Islet of Langerhans (tissue), 1 donor: ENCODE measurements at regions not wholly inside any gene's neighbourhood (a gene's known extent, or its start where the extent isn't known, plus 50 kb on each side); places are given as distances from the start of the nearest gene placed in this dataset.
"Not testable (repeated sequence)": the region's sequence is repeated elsewhere in the genome, so short reads cannot be mapped to it uniquely, and the experiment has no call there.

ENCODE experiments used
- FAIRE-seq: peaks from one replicate; lab custom pipeline; 2011; peaks lifted over from hg19 to GRCh38; lab: Jason Lieb, UNC

- FAIRE-seq, result not testable (repeated sequence)
Observed at GRCh38 chr17:72472853-72473390, 352.1 kb downstream of the SOX9 start.

DNA sequence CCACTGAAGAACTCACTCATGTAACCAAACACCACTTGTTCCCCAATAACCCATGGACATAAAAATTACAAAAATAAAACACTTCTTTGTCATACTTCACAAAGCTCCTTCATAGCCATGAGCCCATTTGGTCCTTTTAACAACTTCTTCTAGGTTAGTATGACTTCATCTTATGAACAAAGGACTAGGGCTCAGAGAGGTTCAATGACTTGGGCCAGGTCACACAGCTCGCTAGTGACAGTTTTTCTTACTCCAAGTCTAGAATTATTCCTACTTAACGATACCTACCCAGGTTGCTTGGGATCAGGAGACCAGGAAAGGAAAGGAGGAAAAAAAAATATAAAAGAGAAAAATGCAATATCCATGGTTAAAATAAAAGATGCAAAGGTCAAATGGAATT is 353.4 kb downstream of the SOX9 start:
- FAIRE-seq, result no peak

- FAIRE-seq, result no peak
Observed at GRCh38 chr17:72474719-72475477, 354.1 kb downstream of the SOX9 start.

- FAIRE-seq, result no peak
Observed at GRCh38 chr17:72476134-72476533, 355.3 kb downstream of the SOX9 start.

- FAIRE-seq, result no peak
Observed at GRCh38 chr17:72476575-72476986, 355.8 kb downstream of the SOX9 start.

DNA sequence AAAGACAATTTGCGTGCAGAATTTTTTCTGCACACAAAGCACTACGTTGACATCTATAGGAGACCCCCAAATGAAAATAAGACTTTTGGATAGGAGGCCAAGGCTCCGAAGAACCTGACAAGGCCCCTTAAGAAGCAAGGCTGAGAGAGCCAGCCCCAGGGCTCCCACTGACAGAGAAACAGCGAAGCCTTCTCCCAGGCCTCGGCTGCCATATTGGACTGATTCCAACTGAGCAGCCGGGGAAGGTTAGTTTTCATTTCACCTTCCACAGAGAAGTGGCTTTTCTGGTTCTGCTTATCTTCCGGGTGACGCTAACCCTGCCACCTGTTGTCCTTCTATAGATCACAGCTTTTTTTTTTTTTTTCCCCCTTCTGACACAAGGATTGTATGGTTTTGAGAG is 356.7 kb downstream of the SOX9 start:
- FAIRE-seq, result no peak

- FAIRE-seq, result no peak
Observed at GRCh38 chr17:72479113-72479512, 358.3 kb downstream of the SOX9 start.

DNA sequence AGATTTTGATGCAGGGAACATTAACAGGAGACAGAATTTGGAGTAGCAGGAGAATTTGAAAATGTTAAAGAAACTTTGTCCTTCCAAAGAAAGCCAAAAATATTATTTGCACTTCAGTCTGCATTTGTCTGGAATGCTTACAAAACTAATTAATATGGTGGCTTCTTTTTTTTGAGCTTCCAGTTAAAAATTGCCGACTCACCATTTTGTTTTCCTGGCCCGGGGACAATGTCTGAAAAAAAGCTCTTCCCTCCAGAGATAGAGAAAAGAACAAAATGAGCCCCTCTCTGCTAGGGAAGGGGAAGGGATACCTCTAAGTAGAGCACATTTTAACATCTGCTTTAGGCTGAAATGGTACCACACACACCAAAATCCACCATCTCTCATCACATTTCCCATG is 360.8 kb downstream of the SOX9 start:
- FAIRE-seq, result no peak

DNA sequence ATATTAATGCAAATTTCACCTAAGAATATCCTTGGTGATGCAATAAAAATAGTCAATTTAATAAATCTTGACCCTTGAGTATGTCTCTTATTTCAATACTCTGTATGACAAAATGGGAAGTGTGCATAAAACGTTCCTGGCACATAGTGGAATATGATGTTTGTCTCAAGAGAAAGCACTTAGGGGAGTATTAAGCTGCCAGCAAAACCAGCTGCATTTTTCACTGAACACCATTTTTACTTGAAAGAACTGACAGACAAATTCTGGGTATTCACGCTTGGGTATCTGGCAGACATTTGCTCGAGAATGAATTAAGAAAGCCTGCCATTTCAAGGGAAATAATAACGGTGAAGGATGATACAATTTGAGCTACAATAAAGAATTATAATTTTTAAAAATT is 364.8 kb downstream of the SOX9 start:
- FAIRE-seq, result no peak

DNA sequence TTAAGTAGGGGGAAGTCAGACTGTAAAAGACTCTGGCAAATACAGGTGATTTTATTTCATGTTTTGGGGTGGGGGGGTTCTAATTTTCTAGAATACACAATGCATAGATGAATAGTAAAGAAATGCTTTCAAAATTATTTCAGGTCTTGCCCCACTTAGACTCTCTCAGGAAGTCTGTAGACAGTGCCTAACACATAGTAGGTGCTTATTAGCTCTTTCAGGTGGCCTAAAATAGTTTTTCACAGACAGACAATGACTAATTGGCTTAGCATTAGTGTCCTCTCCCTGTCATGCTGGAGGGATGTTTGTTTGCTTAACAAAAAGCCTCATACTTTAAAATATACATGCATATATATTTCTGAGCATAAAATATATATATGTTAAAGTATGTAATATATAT is 366.0 kb downstream of the SOX9 start:
- FAIRE-seq, result no peak

DNA sequence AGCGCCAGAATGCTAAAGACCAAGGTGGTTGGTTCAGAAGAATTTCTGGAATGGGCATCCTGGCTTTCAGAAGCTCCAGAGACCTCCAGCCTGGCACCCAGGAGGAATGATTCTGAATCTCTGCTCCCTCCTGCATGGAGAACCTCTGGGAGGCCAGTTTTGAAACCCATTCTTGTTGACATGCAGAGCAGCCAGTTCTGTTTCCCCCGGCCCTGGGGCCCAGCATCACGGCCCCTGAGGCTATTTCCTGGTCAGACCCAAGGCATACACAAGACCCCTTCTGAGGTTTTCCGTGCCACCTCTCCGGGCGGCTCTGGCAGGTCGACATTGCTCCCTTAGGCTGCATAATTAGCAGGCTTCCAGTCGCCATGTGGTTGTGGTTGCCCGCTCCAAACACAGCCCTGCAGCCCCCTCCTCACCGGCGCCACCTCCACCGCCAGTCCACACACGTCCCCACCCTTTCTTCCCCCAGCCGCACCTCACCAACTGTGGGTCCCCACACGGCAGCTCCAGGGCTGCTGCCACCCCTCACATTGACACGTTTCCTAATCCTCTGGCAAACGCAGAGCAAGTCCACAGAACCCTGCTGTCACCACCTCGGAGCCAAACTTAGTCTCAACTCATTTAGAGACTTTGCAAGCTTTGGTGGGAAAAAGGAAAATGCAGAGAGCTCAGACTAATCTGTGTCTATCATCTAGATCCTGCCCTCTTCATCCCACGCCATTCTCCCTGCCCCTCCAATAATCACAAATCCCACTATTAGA is 367.1 kb downstream of the SOX9 start:
- FAIRE-seq, result no peak

DNA sequence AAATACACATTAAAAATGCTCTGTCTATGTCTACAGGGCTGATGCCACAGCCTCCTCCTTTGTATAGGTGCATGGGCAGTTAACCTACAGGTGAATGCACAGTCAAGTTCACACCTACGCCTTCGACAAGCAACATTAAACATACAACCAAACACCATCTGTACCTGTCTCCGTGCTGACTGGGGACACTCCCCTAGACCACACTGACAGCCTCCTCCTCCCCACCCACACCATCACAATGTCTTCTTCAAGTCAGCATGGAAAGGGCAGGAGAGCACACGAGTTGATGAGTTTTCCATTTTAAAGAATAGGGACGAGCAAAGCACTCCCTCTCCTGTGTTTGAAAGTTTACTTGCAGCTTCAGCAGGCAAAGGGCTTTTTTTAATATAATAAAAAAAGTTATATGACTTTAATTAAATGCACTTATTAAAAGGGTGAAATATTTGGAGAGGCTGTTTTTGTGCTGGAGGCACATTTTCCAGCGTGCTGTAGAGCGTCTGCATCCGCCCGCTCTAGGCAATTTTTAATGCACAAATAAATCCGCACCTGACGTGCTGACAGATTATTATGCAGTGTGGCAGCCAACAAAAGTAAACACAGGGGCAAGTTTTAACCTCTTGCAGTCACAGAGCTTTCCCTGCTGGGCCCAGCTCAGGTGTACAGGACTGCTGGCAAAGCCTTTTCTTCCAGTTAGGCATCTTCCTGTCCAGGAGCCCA is 367.9 kb downstream of the SOX9 start:
- FAIRE-seq, result no peak

GRCh38 chr17:72489272-72489641 is 368.4 kb downstream of the SOX9 start:
- FAIRE-seq, result no peak

DNA sequence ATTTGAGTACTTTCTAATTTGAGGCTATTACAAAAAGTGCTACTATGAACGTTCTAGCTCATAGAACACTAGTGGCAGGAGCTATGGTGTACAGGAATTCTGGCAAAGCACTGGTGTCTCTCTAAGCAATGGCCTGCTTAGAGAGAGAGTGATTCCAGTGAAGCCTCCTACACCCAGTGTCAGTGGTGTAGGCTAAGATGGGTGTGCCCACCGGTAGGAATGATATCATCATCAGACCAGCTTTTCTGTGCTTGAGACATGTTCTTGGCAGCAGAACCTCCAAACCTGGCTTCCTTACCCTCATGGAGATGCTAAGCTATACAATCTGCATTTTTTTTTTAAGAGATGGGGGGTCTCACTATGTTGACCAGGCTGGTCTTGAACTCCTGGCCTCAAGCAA is 370.3 kb downstream of the SOX9 start:
- no peak for FAIRE-seq

GRCh38 chr17:72492494-72492893 is 371.7 kb downstream of the SOX9 start:
- no peak for FAIRE-seq

DNA sequence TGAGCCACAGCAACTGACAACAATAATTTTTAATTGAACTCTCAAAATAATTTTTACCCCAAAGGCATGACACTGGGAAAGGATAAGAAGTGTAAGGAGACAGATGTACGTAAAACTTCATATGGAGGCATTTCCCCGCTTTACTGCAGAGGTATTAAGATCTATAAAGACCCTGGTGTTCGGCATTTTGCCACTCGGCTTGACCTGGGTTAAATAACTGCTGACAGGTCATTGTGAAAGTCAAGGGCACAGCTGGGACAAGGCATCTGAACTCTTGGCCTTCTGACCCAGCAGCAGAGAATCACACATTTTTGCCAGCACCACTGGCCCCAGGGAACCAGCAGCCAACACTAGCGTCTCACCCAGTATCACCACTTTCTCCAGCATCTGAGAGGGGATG is 372.1 kb downstream of the SOX9 start:
- no peak for FAIRE-seq

GRCh38 chr17:72494566-72494965 is 373.7 kb downstream of the SOX9 start:
- FAIRE-seq, result no peak

DNA sequence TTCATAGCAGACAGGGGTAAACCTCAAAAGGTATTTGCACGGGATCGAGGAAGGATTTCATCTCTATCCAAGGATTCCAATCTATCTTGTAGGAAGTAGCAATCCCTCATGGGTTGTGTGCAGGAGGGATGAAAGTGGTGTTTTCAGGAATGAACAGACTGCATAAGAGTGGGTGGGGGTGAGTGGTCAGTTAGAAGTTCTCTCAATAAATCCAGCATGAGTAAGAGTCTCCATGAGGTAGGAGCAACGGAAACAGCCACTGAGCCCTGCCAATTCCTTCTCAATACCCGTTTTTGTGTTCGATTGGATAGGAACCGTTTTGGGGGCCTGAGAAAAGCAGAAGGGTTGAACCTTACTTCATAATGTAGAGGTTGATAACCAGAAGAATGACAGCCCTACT is 375.6 kb downstream of the SOX9 start:
- no peak for FAIRE-seq

DNA sequence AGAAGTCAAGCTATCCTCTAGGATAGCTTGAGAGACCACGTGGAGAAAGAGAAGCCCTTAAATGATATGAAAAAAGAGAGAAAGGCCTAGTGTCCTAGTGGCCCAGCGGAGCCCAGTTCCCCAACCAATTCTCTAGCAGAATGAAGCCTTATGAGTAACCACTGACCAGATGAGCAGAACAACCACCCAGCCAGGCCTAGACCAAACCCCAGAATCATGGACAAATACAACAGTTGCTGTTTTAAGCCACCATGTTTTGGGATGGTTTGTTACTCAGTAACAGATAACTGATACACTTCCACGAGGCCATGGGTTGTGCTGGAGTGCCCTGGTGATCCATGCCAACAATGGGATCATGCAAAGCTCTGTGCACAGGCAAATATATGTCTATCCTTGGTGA is 377.1 kb downstream of the SOX9 start:
- no peak for FAIRE-seq

DNA sequence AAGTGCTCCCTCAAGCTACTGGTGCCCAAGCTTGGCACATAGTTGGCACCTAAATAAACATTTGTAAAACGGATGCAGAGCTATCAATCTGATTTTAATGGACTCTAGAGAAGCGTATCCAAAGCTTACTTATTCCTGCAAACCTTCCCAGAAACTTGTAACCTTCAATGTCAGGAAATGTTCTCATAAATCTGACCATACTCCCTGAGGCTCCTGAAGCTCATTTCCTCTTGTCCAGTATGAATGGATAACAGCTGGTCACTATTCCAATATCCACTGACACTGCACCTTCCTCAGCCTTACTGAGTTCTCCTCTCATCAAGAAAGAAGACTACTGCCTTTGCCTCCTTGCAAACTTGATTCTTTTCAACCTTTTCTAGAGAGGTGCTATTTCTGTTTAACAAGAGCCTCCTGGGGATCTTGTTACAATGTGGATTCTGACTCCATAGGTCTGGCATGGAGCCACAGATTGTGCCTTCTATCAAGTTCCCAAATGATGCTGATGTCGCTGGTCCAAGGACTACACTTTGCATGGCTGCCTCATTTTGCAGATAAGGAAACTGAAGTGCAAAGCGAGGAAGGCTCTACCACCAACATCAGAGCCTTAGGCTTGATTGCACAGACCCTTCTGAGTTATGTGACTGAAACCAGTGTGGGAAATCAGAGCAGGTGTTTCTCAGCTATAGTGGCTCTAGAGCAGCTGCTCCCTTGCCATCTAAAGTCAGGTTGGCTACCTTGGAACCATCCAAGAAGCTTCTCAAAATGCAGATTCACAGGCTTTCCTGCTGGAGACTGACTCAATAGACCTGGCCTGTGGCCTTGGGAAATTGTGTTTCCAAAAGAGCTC is 377.8 kb downstream of the SOX9 start:
- FAIRE-seq, result no peak

DNA sequence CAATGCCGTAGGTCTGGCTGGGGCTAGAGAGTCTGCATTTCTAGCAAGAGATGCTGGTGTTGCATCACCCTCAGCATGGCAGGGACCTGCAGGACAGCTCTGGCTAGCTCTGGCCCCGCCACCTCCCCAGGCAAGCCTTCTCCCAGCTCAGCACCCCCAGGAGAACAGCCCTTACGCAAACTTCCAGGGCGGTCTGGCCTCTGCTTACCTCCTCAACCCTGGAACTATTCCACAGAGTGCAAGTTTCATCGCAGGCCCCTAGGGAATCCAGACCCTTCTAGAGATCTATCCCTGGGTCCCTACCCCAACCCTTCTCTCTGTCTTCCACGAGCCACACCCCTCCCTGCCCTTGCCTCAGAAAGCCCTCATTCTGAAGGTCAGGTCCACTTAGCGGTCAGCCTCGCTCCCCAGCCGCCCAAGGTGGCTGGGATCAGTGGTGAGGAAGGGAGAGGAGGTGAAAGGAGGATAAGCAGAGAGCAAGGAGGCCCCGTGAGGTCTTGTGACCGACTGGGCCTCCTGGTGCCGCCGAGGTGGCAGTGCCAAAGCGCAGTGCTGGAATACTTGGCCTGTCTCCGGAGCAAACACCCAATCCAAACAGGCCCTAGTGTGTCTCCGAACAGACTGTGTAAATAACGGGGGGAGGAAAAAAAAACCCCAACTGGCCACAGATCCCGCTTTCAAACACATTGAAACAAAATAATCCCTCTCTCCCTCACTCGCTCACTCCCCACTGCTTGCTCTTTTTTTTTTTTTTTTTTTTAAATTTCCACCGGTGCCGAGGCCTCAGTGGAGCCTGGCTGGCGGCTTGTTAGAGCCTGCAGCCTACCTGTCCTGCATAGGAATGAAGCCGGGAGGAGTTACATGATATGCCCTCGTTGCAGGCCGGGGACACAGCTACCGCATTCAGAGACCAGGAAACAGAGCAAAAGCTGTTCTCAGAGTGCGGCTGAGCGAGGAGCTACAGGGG is 380.9 kb downstream of the SOX9 start:
- no peak for FAIRE-seq
